ENCODE measurements at regions not wholly inside any gene's neighbourhood (a gene's known extent, or its start where the extent isn't known, plus 50 kb on each side); places are given as distances from the start of the nearest gene placed in this dataset.

DNA sequence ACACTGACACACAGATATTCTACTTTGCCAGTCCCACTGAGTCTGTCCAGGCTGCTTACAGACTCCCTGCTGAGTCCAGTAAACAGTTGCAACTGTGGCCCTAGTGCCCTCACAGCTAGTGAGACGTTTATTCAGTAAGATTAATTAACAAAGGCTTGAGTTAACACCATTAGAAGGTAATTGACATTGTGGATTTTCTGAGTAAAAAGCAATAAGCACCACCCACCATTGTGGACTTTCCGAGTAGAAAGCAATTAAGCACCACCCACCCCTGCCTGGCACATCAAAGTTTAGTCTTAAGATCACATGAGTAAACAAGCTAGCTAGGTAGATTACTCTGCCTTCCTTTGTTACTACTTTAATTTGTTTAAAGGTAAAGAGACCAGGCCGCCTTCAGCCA is 408.6 kb upstream of the IMPG1 start:
- H3K36me3 ChIP-seq: no peaks in the 10 kb centered on the region
- 29 to 35% methylated on average over 3 of the region's 3 CpGs for WGBS, 2 donors
- no peak overlapping the region for H3K4me3 ChIP-seq
- no peaks in the 10 kb centered on the region for H3K27me3 ChIP-seq
- H3K9me3 ChIP-seq: peaks cover 0 to 37% (median 4%) of the 10 kb centered on the region in 4 donors
- no peak for DNase-seq (ENCODE audit: low spot score in 2 of 2)
- no peak overlapping the region for H3K27ac ChIP-seq
- TF ChIP-seq EP300 (IDR thresholded peaks at IDR 0.05) (no peak), POLR2A (IDR thresholded peaks at IDR 0.05) (no peak)
- TF ChIP-seq, protein P1, sequence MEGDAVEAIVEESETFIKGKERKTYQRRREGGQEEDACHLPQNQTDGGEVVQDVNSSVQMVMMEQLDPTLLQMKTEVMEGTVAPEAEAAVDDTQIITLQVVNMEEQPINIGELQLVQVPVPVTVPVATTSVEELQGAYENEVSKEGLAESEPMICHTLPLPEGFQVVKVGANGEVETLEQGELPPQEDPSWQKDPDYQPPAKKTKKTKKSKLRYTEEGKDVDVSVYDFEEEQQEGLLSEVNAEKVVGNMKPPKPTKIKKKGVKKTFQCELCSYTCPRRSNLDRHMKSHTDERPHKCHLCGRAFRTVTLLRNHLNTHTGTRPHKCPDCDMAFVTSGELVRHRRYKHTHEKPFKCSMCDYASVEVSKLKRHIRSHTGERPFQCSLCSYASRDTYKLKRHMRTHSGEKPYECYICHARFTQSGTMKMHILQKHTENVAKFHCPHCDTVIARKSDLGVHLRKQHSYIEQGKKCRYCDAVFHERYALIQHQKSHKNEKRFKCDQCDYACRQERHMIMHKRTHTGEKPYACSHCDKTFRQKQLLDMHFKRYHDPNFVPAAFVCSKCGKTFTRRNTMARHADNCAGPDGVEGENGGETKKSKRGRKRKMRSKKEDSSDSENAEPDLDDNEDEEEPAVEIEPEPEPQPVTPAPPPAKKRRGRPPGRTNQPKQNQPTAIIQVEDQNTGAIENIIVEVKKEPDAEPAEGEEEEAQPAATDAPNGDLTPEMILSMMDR (IDR thresholded peaks at IDR 0.05): no peak
- no peaks in the 10 kb centered on the region for H3K4me1 ChIP-seq

DNA sequence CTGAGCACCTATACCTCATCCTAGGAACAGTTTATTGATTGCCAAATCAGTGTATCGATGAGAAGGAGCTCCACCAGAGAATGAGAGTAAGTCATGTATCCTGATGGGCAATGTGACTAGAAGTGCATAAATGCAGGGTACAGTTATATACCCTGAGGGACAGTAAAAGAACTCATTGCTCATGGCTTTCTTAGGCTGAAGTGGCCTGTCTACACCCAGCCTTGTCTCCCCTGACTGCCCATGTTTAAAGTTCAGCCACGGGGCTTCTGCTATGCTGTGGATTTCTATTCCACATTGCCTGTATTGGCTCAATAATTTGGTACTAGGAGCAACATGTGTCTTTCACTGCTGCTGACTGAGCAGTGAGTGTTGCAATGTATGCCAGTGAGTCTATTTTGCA is 400.4 kb upstream of the IMPG1 start:
- no peak overlapping the region for H3K4me3 ChIP-seq
- no peak overlapping the region for H3K27ac ChIP-seq
- TF ChIP-seq, protein P1 (IDR thresholded peaks at IDR 0.05): no peak
- TF ChIP-seq POLR2A (IDR thresholded peaks at IDR 0.05) (no peak), EP300 (IDR thresholded peaks at IDR 0.05) (no peak)
- H3K27me3 ChIP-seq: no peaks in the 10 kb centered on the region
- no peaks in the 10 kb centered on the region for H3K4me1 ChIP-seq
- H3K9me3 ChIP-seq: peaks cover 0 to 13% (median 0%) of the 10 kb centered on the region in 4 donors
- no peak for DNase-seq (ENCODE audit: low spot score in 2 of 2)
- H3K36me3 ChIP-seq: no peaks in the 10 kb centered on the region
- 65 to 68% methylated on average over 2 of the region's 2 CpGs for WGBS, 2 donors

DNA sequence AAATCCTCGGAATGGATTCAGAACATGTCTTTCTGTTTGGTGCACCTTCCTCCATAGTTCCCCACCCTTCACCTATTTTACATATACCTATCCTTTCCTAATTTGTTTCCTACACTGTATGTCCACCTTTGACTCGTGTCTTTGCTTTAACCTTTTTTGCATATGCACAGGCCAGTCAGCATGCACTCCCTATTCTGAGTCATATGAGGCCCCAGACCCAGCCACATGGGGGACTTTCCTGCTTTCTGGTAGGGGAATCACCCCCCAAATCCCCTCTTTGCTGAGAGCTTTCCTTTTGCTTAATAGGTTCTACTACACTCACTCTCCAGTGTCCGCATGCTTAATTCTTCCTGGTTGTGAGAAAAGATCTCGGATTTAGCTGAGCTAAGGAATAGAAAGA is 393.8 kb upstream of the IMPG1 start:
- Histone ChIP-seq H3K27ac (no peak overlapping the region), H3K36me3 (no peaks in the 10 kb centered on the region), H3K9me3 (no peaks in the 10 kb centered on the region), H3K27me3 (no peaks in the 10 kb centered on the region), H3K4me3 (no peak overlapping the region), H3K4me1 (no peaks in the 10 kb centered on the region)
- TF ChIP-seq, protein P1 (IDR thresholded peaks at IDR 0.05): no peak
- TF ChIP-seq EP300 (IDR thresholded peaks at IDR 0.05): no peak
- TF ChIP-seq POLR2A (IDR thresholded peaks at IDR 0.05): no peak
- no peak for DNase-seq (ENCODE audit: low spot score in 2 of 2)
- WGBS, 2 donors: 86 to 90% methylated on average over 4 of the region's 4 CpGs

- no peak overlapping the region for H3K27ac ChIP-seq
- TF ChIP-seq EP300 (IDR thresholded peaks at IDR 0.05) (no peak), POLR2A (IDR thresholded peaks at IDR 0.05) (no peak)
- TF ChIP-seq, protein P1 (IDR thresholded peaks at IDR 0.05): no peak
These were observed 392.9 kb upstream of the IMPG1 start for GRCh38 chr6:76465410-76465809.

DNA sequence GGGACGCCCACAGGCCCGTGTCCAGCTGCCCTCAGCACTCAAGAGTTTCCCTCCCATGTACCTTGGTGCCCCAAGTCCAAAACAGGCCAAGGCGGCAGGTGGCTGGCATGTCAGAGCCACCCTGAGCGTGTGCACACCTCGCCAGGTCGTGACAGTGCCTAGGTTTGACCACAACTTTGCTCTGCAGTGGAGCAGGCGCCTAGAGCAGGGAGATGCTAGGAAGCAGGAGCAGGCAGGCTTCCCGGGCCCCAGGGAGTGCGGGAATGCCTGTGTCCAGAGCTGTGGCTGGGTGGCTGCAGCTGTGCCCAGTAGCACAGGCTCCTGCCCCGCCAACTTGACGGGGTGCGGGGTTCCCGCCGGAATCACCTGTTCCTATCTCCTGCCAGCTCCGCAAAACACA is 380.8 kb upstream of the IMPG1 start:
- no peaks in the 10 kb centered on the region for H3K27me3 ChIP-seq
- DNase-seq (ENCODE audit: low spot score in 2 of 2): no peak
- H3K4me3 ChIP-seq: no peak overlapping the region
- TF ChIP-seq, protein P1 (IDR thresholded peaks at IDR 0.05): no peak
- no peak for TF ChIP-seq EP300 (IDR thresholded peaks at IDR 0.05)
- TF ChIP-seq POLR2A (IDR thresholded peaks at IDR 0.05): no peak
- H3K9me3 ChIP-seq: no peaks in the 10 kb centered on the region
- no peak overlapping the region for H3K27ac ChIP-seq
- no peaks in the 10 kb centered on the region for H3K4me1 ChIP-seq
- H3K36me3 ChIP-seq: no peaks in the 10 kb centered on the region
- WGBS, 2 donors: 94 to 95% methylated on average over 12 to 14 of the region's 15 CpGs

More at GRCh38 chr6:76465410-76465809, 392.9 kb upstream of the IMPG1 start:
- Histone ChIP-seq H3K36me3 (no peaks in the 10 kb centered on the region), H3K4me3 (no peak overlapping the region), H3K4me1 (no peaks in the 10 kb centered on the region), H3K27me3 (no peaks in the 10 kb centered on the region), H3K9me3 (no peaks in the 10 kb centered on the region)
- DNase-seq (ENCODE audit: low spot score in 2 of 2): no peak
